ENCODE measurements at regions not wholly inside any gene's neighbourhood (a gene's known extent, or its start where the extent isn't known, plus 50 kb on each side); places are given as distances from the start of the nearest gene placed in this dataset.

DNA sequence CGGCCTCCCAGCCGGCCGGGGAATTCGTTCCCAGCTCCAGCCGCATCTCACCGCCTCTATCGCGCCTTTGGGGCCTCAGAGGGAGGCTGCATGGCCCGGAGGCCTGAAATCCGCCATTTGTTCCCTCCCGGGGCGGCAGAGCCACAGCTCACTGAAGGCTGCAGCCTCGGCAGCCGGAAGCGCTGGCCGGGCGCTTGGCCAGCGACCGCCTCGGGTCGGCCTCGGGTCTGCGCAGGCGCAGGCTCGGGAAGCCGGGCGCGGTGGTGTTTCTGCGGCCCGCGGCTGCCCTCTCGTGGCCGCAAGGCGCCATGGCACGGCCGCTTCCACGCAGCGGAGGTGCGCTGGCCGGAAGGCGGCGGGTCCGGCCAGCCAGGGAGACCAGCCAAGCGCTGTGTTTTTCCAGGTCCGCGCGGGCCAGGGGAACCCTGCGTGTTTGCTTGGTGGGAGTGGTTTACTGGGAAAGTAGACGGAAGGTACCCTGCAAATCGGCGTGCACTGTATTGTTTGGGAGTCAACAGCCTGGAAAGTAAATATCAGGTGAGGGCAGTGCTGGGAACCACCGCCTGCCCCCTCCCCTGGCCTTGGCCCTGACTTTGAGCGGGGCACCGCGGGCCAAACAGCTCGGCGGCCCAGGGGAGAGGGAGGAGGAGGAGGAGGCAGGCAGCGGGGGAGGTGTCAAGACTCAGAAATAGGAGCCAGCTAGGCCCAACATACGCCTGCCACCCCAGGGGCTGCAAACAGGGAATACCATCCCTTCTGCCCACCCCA is 52.7 kb upstream of the CD34 start (continued):
- TF ChIP-seq ZNF331 (CRISPR knock-in tag; IDR thresholded peaks at IDR 0.05) (peak; percentile 64; the same call in 1 of the 2 replicates), ZNF713 (CRISPR knock-in tag; IDR thresholded peaks at IDR 0.05) (0 out of 2 replicates have a peak, but pooled peaks have one; percentile 85), ZNF460 (CRISPR knock-in tag; IDR thresholded peaks at IDR 0.05; ENCODE audit: borderline replicate concordance) (peak; percentile 16; the same call in 1 of the 2 replicates), THAP8 (CRISPR knock-in tag; IDR thresholded peaks at IDR 0.05; ENCODE audit: borderline replicate concordance) (no peak), ARNT2 (CRISPR knock-in tag; IDR thresholded peaks at IDR 0.05; ENCODE audit: low read depth) (peak; percentile 41; the same call in 1 of the 2 replicates), FOXP4 (CRISPR knock-in tag; IDR thresholded peaks at IDR 0.05) (peak; percentile 90), ZNF775 (CRISPR knock-in tag; IDR thresholded peaks at IDR 0.05; ENCODE audit: borderline replicate concordance) (no peak), ZNF260 (CRISPR knock-in tag; IDR thresholded peaks at IDR 0.05; ENCODE audit: borderline replicate concordance, low read depth) (no peak), GMEB2 (CRISPR knock-in tag; IDR thresholded peaks at IDR 0.05; ENCODE audit: low read depth) (no peak), HES4 (CRISPR knock-in tag; IDR thresholded peaks at IDR 0.05; ENCODE audit: borderline replicate concordance) (no peak), ZFX (CRISPR knock-in tag; IDR thresholded peaks at IDR 0.05; ENCODE audit: low read depth) (peak; percentile 20; the same call in 1 of the 2 replicates), ZKSCAN5 (CRISPR knock-in tag; IDR thresholded peaks at IDR 0.05) (no peak), GATAD1 (CRISPR knock-in tag; IDR thresholded peaks at IDR 0.05) (peak; percentile 66), ZNF749 (CRISPR knock-in tag; IDR thresholded peaks at IDR 0.05; ENCODE audit: borderline replicate concordance) (0 out of 2 replicates have a peak, but pooled peaks have one; percentile 36)
- TF ChIP-seq, protein P1, sequence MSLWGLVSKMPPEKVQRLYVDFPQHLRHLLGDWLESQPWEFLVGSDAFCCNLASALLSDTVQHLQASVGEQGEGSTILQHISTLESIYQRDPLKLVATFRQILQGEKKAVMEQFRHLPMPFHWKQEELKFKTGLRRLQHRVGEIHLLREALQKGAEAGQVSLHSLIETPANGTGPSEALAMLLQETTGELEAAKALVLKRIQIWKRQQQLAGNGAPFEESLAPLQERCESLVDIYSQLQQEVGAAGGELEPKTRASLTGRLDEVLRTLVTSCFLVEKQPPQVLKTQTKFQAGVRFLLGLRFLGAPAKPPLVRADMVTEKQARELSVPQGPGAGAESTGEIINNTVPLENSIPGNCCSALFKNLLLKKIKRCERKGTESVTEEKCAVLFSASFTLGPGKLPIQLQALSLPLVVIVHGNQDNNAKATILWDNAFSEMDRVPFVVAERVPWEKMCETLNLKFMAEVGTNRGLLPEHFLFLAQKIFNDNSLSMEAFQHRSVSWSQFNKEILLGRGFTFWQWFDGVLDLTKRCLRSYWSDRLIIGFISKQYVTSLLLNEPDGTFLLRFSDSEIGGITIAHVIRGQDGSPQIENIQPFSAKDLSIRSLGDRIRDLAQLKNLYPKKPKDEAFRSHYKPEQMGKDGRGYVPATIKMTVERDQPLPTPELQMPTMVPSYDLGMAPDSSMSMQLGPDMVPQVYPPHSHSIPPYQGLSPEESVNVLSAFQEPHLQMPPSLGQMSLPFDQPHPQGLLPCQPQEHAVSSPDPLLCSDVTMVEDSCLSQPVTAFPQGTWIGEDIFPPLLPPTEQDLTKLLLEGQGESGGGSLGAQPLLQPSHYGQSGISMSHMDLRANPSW (CRISPR knock-in tag; IDR thresholded peaks at IDR 0.05; ENCODE audit: borderline replicate concordance), result no peak
- TF ChIP-seq, protein P2, sequence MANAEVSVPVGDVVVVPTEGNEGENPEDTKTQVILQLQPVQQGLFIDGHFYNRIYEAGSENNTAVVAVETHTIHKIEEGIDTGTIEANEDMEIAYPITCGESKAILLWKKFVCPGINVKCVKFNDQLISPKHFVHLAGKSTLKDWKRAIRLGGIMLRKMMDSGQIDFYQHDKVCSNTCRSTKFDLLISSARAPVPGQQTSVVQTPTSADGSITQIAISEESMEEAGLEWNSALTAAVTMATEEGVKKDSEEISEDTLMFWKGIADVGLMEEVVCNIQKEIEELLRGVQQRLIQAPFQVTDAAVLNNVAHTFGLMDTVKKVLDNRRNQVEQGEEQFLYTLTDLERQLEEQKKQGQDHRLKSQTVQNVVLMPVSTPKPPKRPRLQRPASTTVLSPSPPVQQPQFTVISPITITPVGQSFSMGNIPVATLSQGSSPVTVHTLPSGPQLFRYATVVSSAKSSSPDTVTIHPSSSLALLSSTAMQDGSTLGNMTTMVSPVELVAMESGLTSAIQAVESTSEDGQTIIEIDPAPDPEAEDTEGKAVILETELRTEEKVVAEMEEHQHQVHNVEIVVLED (CRISPR knock-in tag; IDR thresholded peaks at IDR 0.05; ENCODE audit: borderline replicate concordance), result peak; percentile 17; the same call in 1 of the 2 replicates
- TF ChIP-seq, protein P3, sequence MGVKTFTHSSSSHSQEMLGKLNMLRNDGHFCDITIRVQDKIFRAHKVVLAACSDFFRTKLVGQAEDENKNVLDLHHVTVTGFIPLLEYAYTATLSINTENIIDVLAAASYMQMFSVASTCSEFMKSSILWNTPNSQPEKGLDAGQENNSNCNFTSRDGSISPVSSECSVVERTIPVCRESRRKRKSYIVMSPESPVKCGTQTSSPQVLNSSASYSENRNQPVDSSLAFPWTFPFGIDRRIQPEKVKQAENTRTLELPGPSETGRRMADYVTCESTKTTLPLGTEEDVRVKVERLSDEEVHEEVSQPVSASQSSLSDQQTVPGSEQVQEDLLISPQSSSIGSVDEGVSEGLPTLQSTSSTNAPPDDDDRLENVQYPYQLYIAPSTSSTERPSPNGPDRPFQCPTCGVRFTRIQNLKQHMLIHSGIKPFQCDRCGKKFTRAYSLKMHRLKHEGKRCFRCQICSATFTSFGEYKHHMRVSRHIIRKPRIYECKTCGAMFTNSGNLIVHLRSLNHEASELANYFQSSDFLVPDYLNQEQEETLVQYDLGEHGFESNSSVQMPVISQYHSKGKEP (CRISPR knock-in tag; IDR thresholded peaks at IDR 0.05), result 0 out of 2 replicates have a peak, but pooled peaks have one; percentile 17
